Right renal pelvis (tissue), 4 donors: ENCODE measurements at regions not wholly inside any gene's neighbourhood (a gene's known extent, or its start where the extent isn't known, plus 50 kb on each side); places are given as distances from the start of the nearest gene placed in this dataset.
"Not testable (repeated sequence)": the region's sequence is repeated elsewhere in the genome, so short reads cannot be mapped to it uniquely, and the experiment has no call there.

Experiments used
- DNase-seq, 4 donors: peaks; one replicate each; pipeline ENCODE4 v3.0.0-alpha.2; 2013; ENCODE audit warnings: low read depth in 4 of 4, low spot score in 3 of 4, missing footprints in 1 of 4

DNA sequence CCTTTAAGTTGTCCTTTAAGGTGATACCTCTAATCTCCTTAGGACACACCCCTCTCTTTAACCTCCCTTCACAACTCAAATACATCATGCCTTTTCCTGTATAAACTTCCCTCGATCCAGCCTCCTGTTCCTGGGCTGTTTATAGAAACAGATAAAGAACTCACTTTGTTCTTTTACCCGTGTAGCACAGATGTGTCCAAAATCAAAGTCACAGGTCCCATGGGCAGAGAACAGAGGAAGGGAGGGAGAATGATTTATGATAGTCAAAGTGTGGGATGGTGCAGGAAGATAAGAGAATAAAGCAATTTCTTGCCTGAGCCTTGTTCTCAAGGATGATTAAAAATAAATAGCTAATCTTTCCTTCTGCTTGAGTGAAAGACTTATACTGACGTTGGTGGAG lies 50.3 kb upstream of the CABCOCO1 start:
- no peak for DNase-seq

DNA sequence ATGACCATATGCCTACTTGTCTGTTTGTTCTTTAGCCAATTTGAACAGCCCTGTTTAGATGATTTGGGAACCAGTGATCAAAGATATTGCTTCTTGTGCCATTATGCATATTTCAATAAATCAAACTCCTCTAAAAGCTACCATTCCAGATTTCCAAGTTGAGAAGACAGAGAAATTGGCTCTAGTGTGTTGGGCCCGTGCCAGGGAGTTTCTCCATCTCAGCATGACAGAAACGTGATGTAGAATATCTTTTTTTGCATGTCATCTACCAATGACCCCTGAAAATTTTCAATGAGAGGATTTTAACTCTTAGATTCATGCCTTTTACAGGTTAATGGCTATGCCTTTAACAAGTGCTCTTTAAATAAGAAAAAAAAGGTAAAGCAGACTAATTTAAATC lies 50.7 kb upstream of the CABCOCO1 start:
- DNase-seq = no peak

- DNase-seq = no peak
Observed at GRCh38 chr10:61609701-61610100, 53.0 kb upstream of the CABCOCO1 start.

DNA sequence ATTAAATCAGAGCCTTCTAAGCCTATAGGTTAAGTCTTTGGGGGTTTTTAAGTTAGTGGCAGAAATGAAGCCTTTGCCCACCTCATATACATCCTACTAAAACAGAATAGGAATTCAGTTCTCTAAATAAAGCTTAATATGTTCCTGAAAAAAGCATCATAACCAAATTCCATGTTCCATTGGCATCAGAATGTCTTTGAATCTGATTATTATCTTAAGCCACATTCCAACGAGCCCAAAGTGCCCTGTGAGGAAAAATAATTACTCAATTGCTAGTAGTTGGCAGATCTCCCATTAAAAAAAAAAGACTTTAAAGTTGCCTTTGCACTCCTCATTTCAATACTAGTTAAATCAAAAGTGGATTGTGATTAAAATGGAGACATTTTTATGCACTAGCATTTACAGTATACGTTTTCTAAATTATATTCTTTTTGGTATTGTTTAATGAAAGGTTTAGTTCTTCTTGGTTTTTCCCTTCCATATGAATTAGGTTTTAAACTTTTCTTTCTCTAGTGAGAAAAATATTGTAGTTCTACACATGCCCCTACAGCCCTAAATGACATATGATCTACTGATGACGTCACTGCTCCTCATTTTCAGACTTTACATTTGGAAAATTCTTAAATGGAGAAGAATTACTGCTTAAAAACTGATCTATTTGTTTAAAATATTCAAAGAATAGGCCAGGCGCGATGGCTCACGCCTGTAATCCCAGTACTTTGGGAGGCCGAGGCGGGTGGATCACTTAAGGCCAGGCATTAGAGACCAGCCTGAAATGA lies 54.3 kb upstream of the CABCOCO1 start:
- DNase-seq = no peak

GRCh38 chr10:61606959-61607907 lies 55.5 kb upstream of the CABCOCO1 start:
- no peak for DNase-seq

DNA sequence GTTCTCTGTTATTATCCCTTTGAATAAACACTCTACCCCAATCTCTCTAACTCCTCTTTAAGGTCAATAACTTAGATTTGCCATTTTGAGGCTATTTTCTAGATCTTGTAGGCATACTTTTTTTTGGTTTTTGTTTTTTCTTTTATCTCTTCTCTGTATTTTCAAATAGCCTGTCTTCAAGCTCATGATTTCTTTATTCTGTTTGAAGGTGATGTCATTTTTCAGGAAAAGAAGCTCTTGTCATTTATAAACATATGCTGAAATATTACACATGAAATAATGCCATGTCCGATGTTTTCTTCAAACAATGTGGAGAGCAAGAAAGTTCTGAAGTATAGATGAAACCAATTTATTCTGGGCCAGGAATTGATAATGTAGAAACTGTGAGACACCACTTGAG lies 57.5 kb upstream of the CABCOCO1 start:
- DNase-seq = no peak

- no peak for DNase-seq
Observed at GRCh38 chr10:61600399-61600798, 62.3 kb upstream of the CABCOCO1 start.

DNA sequence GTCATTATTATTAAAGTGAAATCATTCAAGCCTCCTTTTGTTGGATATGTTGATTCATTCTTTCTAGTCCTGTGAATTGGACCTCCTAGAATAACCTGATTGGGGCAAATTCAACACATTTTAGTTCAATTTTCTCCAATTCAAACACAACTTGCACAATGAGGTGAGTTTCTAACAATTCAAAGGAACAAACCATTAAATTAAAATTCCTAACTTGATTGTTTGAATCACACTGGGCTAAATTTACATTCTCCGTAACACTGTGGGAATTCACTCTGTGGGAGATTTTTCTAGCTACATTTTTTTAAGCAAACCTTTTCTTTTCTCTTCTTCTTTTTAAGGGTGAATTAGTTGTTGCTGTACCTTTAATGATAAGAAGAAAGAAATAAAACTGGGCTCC lies 68.3 kb upstream of the CABCOCO1 start:
- no peak for DNase-seq

- DNase-seq = no peak
Observed at GRCh38 chr10:61592581-61592980, 70.1 kb upstream of the CABCOCO1 start.

DNA sequence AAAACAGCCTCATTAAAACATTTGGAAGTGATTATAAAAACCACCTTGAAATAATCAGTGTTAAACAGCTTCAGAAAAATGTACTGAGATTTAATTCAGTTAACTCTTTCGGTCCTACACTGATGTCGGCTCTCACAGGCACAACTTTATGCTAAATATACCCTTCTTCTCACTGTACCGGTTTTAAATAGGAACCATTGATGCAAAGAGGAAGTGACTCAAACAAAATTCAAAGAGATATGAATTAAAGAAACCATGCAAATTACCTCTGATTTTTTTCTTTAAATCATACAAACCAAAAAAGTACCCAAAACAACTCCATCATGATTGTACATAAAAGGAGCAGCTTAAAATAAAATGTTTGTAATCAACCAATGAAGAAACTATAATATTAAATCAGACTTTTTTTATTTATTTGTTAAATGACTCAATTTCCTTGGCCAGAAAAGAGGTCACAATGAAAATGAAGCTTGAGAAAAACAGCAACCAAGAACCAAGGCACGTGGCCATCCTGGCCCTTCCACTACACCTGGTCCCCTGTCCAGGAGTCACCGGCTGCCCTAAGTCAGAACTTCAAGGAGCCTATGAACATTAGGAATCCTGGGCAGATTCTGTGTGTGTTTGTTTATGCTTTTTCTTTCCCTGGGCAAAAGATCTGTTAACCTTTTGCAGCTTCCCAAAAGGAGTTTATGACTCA lies 73.0 kb upstream of the CABCOCO1 start:
- no peak for DNase-seq

- no peak for DNase-seq
Observed at GRCh38 chr10:61588770-61589211, 73.9 kb upstream of the CABCOCO1 start.

- DNase-seq = no peak
Observed at GRCh38 chr10:61586829-61587228, 75.9 kb upstream of the CABCOCO1 start.

DNA sequence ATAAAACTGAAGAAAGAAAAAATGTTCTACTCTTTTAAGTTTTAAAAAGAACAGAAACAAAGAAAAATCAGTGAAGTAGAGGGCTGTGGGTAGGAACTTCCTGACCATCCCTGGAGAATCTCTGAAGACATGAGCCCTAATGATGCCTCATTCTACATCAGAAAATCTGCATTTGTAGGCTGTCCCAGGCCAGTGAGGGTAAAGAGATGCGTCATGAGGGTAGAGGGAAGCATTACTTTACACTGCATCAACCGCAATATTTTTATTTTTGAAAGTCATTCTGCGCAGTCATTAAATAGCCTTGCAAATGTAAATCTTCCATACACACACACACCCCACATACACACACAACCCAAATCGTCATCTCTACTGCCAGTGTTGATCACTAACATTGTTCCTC lies 82.1 kb upstream of the CABCOCO1 start:
- DNase-seq = no peak

DNA sequence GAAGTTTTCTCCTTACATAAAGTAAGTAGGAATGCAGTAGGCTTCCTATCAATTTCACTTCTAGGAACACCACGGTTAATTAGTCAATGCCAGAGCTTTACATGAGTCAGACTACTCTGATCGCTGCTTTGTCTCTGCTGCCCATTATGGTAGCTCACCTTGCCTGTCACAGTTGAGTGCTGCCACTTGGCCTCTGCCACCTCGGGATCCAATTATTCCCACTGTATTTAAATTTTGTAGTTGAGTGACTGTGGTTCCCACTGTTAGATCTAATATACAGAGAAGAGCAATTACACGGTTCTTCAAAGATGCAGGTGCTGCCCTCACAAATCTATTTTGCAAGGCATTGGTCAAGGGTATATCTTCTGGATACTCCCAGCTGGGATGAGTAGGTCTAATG lies 92.5 kb upstream of the CABCOCO1 start:
- not testable (repeated sequence) for DNase-seq

- no peak for DNase-seq
Observed at GRCh38 chr10:61567729-61568128, 95.0 kb upstream of the CABCOCO1 start.

- no peak for DNase-seq
Observed at GRCh38 chr10:61565819-61566560, 96.7 kb upstream of the CABCOCO1 start.

GRCh38 chr10:61564444-61564843 lies 98.3 kb upstream of the CABCOCO1 start:
- DNase-seq = no peak

GRCh38 chr10:61559615-61560014 lies 103.1 kb upstream of the CABCOCO1 start:
- no peak for DNase-seq

GRCh38 chr10:61558188-61558587 lies 104.5 kb upstream of the CABCOCO1 start:
- no peak for DNase-seq

DNA sequence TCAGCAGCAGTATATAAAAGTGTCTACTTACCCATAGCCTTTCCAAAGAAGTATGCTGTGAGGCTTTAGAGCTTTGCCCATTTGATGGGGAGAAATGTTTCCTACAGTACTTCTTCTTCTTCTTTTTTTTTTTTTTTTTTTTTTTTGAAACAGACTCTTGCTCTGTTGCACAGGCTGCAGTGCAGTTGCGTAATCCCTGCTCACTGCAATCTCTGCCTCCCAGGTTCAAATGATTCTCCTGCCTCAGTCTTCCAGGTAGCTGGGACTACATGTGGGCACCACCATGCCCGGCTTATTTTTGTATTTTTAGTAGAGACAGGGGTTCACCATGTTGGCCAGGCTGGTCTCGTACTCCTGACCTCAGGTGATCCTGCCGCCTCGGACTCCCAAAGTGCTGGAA lies 101.7 kb upstream of the TMEM26 start:
- DNase-seq = no peak
